ENCODE measurements at regions not wholly inside any gene's neighbourhood (a gene's known extent, or its start where the extent isn't known, plus 50 kb on each side); places are given as distances from the start of the nearest gene placed in this dataset.

DNA sequence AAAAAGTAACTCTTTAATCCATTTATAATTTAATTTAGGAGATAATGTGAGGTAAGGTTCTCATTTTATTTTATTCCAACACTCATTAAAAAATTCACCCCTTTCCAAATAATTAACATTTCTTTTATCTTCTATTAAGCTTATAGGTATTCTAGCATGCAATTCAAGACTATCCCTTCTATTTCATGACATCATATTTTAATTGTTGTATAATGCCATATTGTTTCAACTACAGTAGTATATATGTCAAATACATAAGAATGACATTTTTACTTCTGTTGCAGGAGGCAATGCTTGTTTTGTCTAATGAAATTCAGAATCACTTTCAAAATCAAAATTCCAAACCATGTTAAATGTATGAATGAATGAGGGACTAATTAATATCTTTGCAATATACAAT lies 76.2 kb downstream of the MAFB start:
- H2AFZ ChIP-seq (ENCODE audit: low read length): no peak overlapping the region
- ChIA-PET POLR2A (ENCODE audit: unreplicated experiment) (no interaction called here), CTCF (no interaction called here)
- H3K36me3 ChIP-seq (ENCODE audit: low read depth, low read length): no peaks in the 10 kb centered on the region
- H3K9me3 ChIP-seq (ENCODE audit: low read length): no peaks in the 10 kb centered on the region
- ATAC-seq (no peak), DNase-seq (no peak)
- intact Hi-C loops (cut with micrococcal nuclease): no loop called here
- H3K4me2 ChIP-seq (ENCODE audit: low read length): no peak overlapping the region
- H3K4me1 ChIP-seq (ENCODE audit: insufficient read depth, low read length): no peaks in the 10 kb centered on the region
- no TSS peak for BruUV-seq (replicated peaks)
- peaks cover 3% of the 10 kb centered on the region; the same call in 1 of the 2 replicates for H3K27me3 ChIP-seq (ENCODE audit: low read length)
- no peak overlapping the region for H3K4me3 ChIP-seq (ENCODE audit: low read length)
- H3F3A ChIP-seq (ENCODE audit: low read length, unreplicated experiment): no peaks in the 10 kb centered on the region
- H3K27ac ChIP-seq (ENCODE audit: low read length): no peak overlapping the region
- TF ChIP-seq EZH2phosphoT487 (IDR thresholded peaks at IDR 0.05; ENCODE audit: borderline replicate concordance, low read length) (no peak), EZH2 (IDR thresholded peaks at IDR 0.05; ENCODE audit: low read length, unreplicated experiment) (no peak)
- TF ChIP-seq, protein P1, sequence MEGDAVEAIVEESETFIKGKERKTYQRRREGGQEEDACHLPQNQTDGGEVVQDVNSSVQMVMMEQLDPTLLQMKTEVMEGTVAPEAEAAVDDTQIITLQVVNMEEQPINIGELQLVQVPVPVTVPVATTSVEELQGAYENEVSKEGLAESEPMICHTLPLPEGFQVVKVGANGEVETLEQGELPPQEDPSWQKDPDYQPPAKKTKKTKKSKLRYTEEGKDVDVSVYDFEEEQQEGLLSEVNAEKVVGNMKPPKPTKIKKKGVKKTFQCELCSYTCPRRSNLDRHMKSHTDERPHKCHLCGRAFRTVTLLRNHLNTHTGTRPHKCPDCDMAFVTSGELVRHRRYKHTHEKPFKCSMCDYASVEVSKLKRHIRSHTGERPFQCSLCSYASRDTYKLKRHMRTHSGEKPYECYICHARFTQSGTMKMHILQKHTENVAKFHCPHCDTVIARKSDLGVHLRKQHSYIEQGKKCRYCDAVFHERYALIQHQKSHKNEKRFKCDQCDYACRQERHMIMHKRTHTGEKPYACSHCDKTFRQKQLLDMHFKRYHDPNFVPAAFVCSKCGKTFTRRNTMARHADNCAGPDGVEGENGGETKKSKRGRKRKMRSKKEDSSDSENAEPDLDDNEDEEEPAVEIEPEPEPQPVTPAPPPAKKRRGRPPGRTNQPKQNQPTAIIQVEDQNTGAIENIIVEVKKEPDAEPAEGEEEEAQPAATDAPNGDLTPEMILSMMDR (conservative IDR thresholded peaks at IDR 0.05; ENCODE audit: low read depth, low read length): no peak
- no peaks in the 10 kb centered on the region for H3K79me2 ChIP-seq (ENCODE audit: low read length)
- H4K20me1 ChIP-seq (ENCODE audit: low read length): no peaks in the 10 kb centered on the region
- H3K9ac ChIP-seq (ENCODE audit: low read length): no peak overlapping the region
- H3K9me2 ChIP-seq (replicated peaks; ENCODE audit: low read length): no peaks in the 10 kb centered on the region

DNA sequence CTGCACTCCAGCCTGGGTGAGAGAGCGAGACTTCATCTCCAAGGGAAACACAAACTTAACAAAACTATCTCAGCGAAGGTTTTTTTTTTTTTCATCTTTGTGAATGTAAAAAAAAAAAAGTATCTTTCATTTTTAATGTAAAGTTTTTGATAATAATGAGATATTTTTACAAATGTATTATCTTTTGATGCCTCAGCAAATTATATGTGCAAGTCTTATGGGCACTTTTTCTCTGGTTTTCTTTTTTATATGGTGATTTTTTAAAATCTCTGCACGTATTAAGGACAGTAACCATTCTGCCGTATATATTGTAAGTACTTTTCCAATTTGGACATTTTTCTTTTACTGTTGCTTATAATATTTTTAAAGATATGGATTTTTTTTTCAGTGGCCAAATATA lies 76.8 kb downstream of the MAFB start:
- no peaks in the 10 kb centered on the region for H3K9me3 ChIP-seq (ENCODE audit: low read length)
- TF ChIP-seq, protein P1 (conservative IDR thresholded peaks at IDR 0.05; ENCODE audit: low read depth, low read length): no peak
- no peak for TF ChIP-seq EZH2 (IDR thresholded peaks at IDR 0.05; ENCODE audit: low read length, unreplicated experiment)
- no peak for TF ChIP-seq EZH2phosphoT487 (IDR thresholded peaks at IDR 0.05; ENCODE audit: borderline replicate concordance, low read length)
- no peak overlapping the region for H3K27ac ChIP-seq (ENCODE audit: low read length)
- no peak overlapping the region for H3K9ac ChIP-seq (ENCODE audit: low read length)
- DNase-seq (no peak), ATAC-seq (no peak)
- CTCF ChIA-PET: no interaction called here
- intact Hi-C loops (cut with micrococcal nuclease): no loop called here
- no peak overlapping the region for H3K4me2 ChIP-seq (ENCODE audit: low read length)
- POLR2A ChIA-PET (ENCODE audit: unreplicated experiment): no interaction called here
- H3K79me2 ChIP-seq (ENCODE audit: low read length): no peaks in the 10 kb centered on the region
- H3K4me1 ChIP-seq (ENCODE audit: insufficient read depth, low read length): no peaks in the 10 kb centered on the region
- H2AFZ ChIP-seq (ENCODE audit: low read length): no peak overlapping the region
- no peak overlapping the region for H3K4me3 ChIP-seq (ENCODE audit: low read length)
- H3K9me2 ChIP-seq (replicated peaks; ENCODE audit: low read length): no peaks in the 10 kb centered on the region
- H3K27me3 ChIP-seq (ENCODE audit: low read length): no peaks in the 10 kb centered on the region
- no peaks in the 10 kb centered on the region for H3K36me3 ChIP-seq (ENCODE audit: low read depth, low read length)
- H4K20me1 ChIP-seq (ENCODE audit: low read length): no peaks in the 10 kb centered on the region
- no peaks in the 10 kb centered on the region for H3F3A ChIP-seq (ENCODE audit: low read length, unreplicated experiment)
- BruUV-seq (replicated peaks): no TSS peak

DNA sequence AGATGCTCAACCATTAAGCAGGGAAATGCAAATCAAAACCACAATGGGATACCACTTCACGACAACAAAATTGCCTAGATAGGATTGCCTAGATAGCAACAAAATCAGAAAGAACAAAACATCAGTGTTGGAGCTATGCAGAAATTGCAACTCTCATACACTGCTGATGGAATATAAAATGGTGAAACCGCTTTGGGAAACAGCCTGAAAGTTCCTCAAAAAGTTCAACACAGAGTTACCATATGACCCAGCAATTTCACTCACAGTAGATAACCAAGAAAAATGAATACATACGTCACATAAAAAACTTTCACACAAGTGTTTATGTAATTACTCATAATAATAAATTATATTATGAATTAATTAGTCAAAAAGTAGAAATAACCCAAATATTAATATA lies 78.3 kb downstream of the MAFB start:
- no peaks in the 10 kb centered on the region for H3K27me3 ChIP-seq (ENCODE audit: low read length)
- no peak overlapping the region for H2AFZ ChIP-seq (ENCODE audit: low read length)
- H3K4me1 ChIP-seq (ENCODE audit: insufficient read depth, low read length): no peaks in the 10 kb centered on the region
- H3K4me3 ChIP-seq (ENCODE audit: low read length): no peak overlapping the region
- H3K9ac ChIP-seq (ENCODE audit: low read length): no peak overlapping the region
- H3K36me3 ChIP-seq (ENCODE audit: low read depth, low read length): no peaks in the 10 kb centered on the region
- H3K79me2 ChIP-seq (ENCODE audit: low read length): no peaks in the 10 kb centered on the region
- DNase-seq: no peak
- H4K20me1 ChIP-seq (ENCODE audit: low read length): no peaks in the 10 kb centered on the region
- no peak overlapping the region for H3K27ac ChIP-seq (ENCODE audit: low read length)
- no peaks in the 10 kb centered on the region for H3K9me3 ChIP-seq (ENCODE audit: low read length)
- ChIA-PET CTCF (no interaction called here), POLR2A (ENCODE audit: unreplicated experiment) (no interaction called here)
- H3K4me2 ChIP-seq (ENCODE audit: low read length): no peak overlapping the region
- no TSS peak for BruUV-seq (replicated peaks)
- no peak for TF ChIP-seq EZH2 (IDR thresholded peaks at IDR 0.05; ENCODE audit: low read length, unreplicated experiment)
- TF ChIP-seq EZH2phosphoT487 (IDR thresholded peaks at IDR 0.05; ENCODE audit: borderline replicate concordance, low read length): no peak
- TF ChIP-seq, protein P1 (conservative IDR thresholded peaks at IDR 0.05; ENCODE audit: low read depth, low read length): no peak
- no peak for ATAC-seq
- no peaks in the 10 kb centered on the region for H3F3A ChIP-seq (ENCODE audit: low read length, unreplicated experiment)
- intact Hi-C loops (cut with micrococcal nuclease): no loop called here
- H3K9me2 ChIP-seq (replicated peaks; ENCODE audit: low read length): no peaks in the 10 kb centered on the region
